AG08396 (cell line): ENCODE measurements at regions not wholly inside any gene's neighbourhood (a gene's known extent, or its start where the extent isn't known, plus 50 kb on each side); places are given as distances from the start of the nearest gene placed in this dataset.

Experiments used
- DNase-seq: peaks from one replicate; pipeline ENCODE4 v3.0.0; 2012; ENCODE audit warnings: low spot score, mixed read lengths

DNA sequence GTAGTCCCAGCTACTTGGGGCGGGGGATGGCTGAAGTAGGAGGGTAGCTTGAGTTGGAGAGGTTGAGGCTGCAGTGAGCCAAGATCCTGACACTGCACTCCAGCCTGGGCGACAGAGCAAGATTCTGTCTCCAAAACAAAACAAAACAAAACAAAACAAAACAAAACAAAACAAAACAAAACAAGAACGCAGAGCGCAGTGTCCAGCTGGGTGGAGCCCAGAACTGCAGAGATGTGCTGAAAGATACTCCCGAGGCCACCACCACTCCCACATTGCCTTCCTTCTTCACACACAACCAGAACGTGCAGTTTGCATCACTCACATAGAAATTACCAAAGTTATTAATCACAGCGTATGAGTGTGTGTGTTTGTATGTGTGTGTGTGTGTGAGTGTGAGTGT lies 222.9 kb upstream of the ASIC2 start:
- no peak for DNase-seq

DNA sequence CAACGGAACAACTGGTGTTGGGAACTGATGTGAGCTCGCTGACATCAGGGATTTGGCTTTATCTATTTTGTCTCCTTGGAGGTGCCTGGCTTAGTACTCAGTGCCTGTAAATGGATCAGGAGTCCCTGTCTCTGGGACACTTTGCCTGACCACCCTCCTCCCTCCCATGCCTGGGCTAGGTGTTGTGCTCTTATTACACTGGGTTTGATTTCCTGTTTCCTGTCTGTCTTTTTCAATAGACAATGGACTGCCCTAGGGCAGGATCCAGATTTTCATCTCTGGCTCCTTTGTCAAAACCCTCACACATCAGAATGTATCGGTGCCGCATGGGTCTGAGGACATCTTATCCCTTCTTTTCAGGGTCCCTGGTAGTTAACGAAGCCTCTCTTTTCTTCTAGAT lies 223.6 kb upstream of the ASIC2 start:
- no peak for DNase-seq

DNA sequence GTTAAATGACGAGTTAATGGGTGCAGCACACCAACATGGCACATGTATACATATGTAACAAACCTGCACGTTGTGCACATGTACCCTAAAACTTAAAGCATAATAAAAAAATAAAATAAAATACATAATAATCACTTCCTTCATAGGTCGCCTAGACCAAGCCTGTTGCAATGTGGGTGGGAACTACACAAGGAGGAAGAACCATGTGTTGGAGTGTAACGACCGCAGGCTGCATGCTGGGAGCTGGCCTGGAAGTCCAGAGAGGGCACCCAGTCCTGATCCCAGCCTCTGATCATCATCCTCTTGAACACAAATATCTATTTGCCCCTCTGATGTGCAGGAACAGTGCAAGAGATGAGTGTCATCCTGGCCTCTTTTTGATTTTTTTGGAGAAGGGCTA lies 224.7 kb upstream of the ASIC2 start:
- DNase-seq = no peak

DNA sequence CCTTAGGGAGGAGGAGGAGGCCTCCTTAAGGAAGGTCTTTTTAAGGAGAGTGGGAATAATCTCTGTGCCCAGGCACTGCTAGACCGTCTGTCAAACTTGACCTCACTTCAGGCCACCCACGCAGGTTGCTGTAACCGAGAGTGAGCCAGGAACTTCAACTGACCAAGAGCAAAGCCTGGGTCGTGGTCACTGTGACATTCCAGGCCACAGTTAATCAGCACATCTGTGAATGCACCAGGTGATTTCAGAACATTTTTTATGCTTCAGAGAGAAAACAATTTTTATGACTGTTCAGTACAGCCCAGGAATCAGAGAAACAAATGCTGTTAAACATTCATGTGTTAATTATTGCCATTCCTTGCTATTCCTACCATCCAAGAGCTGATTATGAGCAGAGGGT lies 226.6 kb upstream of the ASIC2 start:
- DNase-seq = no peak

DNA sequence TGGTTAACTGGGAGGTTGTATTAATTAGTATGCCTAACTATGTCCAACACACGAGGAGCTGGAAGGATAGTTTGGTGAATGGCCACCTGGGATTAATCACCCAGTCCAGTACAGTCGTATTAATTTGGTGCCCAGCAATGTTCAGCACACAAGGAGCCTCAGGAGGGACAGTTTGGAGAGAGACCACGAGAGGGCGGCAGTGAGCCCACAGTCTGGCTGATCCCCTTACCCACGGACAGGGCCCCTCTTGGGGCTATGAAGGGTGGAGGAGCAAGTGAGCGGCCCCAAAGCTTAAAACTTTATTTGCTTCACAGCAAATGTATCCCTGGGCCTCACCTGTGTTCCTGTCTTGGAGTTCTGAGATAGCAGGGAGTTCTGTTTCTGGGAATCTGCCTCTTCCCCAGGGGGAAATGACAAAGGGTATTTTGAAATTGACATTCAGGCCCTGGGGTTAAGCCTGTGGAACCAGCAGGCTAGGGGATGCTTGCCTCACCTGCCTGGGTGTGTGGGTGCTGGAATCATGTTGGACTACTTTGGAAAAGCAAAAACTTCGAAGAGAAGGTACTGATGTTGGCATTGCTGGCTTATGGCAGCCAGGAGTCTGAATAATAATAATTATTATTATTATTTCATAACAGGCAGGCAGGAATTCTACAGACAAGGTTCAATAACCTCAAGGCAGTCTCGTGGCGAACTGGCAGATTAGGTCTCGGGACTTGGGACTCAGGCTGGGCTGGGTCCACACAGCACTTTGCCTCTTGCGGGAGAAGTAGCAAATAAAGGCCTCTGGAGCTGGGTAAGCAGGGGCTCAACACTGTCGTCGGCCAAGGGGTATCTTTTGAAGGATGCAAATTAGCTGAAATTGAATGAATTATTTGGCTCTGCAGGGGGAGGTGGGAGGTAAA lies 227.6 kb upstream of the ASIC2 start:
- DNase-seq = no peak

DNA sequence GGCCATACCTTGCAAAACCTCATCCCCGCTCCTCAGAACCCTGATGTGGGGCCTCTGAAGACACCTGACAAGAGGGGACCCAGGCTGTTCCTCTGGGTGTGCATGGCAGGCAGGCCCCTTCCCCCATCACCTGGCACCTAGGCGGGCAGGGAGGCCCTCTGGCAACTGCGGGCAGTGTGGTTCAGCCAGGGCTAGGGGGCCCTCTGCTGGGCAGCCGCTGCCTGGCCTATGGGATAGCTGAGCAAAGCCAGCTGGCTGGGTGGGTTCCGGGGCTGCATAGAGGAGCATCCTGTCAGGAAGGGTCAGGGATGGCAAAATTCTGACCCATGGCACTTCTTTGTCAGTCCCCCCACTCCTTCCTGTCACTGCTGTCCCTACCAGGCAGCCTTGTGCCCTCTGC lies 228.7 kb upstream of the ASIC2 start:
- DNase-seq = no peak

DNA sequence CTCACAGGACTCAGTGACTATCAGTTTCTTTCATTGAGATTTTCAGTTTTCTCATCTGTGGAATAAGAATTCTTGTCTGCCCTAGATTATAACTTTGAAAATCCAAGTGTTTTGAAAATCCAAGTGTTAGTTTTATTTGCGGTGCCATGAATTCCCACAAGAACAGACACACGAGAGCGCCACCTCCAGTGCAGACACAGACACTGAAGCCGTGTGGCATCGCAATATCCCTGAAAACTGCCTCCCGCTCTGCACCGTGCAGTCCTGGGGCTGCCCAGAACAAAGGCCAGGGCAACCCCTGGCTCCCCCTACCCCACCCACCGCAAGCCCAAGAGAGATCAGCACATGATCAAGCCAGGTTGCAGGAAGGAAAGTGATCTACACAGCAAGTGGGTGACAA lies 229.5 kb upstream of the ASIC2 start:
- no peak for DNase-seq

DNA sequence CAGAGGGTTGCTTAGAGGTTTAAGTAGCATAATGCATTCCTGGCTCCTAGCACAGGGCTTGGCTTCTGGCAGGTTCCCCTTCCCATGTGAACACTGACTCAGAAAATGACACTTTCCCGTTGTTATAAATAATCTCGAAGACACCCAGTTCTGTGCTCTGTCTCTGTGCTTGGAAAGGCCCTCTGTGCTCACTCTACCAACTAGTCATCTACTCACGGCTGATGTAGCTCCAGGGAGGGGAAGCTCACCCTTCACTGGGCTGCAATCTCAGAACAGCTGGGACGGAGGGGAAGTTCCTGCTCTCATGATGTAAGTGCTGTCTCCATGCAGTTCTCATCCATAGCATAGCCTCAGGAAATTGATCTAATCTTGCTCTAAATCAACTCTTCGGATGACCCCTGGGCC lies 230.5 kb upstream of the ASIC2 start:
- DNase-seq = no peak

DNA sequence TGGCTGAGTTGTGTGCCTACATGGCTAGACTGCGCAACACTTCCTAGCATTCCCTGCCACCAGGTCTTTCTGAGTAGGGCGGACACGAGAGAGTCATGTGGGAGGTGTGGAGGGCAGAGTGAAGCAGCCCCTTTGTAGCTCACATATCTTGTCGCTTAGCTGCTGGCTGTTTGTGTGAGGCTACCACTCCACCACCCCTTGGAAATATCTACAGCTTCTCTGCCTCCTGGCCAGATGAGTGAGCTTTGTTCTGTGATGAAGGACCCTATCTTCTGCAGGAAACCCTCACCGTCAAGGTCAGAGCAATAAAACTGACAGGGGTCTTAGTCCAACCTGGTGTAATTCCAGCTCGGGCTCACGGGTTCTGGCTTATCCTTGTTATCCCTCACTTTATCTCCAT lies 232.1 kb upstream of the ASIC2 start:
- DNase-seq = no peak

DNA sequence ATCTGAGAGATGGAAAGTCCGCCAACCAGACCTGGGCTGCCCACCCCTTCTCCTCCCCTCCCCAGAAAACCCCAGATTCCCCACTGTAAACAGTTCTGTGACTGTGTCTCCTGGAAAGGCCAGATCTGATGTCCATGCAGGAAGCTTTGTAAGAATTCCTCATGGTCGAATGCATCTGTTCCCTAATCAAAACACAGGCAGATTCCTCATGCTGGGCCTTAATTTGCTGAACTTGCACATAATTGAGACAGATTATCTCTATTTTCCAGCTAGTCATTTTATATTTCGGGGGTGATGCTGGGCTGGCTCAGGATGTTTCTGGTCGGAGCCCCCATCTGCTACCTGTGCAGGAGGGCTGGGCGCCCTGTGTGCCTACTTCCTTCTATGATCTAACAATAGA lies 233.6 kb upstream of the ASIC2 start:
- DNase-seq = no peak

DNA sequence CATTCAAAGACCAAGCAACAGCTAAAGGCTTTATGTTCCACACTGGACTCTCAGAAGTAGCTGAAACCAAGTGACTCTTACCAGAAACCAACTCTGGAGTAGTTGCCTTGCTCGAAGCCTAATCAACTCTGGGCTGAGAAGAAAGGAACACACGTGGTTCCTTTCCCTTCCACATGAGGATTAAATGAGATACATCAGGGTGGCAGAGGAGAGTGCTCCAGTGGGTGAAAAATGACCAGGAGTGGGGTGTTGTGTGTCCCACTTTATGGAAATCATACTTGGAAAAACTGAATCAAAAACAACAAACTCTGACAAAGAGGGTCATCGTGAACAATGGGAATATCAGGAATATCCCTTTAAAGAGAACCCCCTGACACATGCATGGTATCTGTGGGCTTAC lies 234.2 kb upstream of the ASIC2 start:
- DNase-seq = no peak

DNA sequence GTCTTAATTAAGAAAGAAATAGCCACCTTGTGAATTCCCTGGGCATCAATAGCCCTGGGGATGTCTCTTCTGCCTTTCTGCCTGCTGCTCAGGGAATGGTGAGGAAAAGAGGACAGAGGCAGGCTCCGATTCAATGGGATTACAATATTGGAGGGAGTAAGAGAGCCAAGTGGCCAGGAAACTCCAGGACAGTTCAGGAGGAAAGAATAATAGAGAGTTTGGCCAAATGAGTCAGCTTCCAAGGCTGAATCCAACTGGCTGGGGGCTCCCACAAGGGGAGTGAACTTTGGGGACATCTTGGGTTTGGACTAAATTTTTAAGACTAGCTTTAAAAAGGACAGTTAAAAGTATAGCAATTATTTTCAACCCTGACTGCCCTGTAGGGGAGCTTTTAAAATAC lies 235.8 kb upstream of the ASIC2 start:
- DNase-seq = no peak

DNA sequence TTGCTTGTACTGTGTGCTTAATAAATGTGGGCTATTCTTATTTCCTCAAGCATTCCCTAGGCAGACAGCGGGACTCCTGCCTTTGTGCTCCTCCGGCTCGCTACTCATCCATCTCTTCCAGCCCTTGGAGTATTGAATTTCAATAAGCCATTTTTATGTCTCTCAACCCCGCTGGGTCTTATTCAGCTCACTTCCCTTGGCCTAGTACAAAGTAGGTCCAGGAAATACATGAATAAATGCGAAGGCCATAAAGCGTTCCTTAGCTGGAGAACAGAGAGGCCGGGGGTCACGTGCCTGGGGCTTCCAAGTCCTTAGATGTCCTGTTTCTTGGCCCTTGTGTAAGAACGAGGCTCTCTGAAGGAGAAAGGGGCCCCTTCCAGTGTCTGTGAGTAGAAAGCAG lies 236.7 kb upstream of the ASIC2 start:
- DNase-seq = no peak

DNA sequence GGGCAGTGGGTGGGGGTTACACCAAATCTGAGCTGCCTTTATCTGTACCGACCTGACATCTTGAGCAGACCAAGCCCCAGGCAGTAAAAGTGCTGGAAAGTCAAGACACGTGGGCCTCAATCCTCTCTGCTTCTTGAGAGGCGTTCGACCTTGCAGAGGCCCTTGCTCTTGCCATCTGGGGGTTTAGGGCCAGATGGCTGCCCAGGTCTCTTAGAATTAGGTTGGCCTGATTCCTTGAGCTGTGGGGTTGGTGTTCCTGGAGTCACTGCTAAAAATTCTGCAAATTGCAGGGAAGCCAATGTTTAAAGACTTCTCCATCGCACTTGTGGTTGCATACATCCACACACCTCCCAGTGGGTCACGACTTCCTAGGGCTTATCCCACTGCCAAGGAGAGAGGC lies 238.2 kb upstream of the ASIC2 start:
- DNase-seq = no peak

DNA sequence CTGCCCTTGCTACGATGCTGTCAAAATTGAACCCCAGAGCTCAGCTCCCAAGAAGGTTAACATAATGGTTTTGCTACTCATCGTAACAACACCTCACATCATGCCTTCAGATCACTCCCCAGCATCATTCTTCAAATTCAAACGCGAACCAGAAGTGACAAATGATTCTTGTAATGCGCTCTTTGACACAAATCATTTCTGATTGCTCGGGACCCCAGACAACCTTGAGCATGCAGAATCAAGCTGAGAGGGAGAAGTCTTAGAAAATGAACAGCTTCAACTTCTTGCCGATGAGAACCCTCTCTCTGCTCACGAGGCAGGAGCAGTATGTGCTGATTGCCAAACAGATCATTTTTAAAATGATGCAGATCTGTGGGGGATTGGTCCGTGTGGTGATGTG lies 241.0 kb upstream of the ASIC2 start:
- no peak for DNase-seq

DNA sequence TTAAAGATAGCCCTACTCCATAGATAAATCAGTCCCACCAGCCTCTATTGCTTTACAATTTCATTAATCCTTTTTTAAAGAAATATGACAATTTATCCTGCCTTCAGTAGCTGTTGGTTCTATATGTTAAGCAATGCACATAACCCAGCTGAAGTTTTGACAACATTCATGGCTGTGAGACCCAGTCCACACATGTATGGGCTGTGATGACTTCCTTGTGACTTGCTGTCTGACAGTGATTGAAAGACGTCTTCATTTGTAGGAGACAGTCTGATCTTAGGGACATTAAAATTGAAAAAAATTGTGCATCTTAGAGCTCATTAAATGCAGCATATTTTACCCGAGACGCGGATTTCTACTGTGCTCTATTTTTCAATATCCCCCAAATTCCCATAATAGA lies 252.0 kb upstream of the ASIC2 start:
- no peak for DNase-seq

DNA sequence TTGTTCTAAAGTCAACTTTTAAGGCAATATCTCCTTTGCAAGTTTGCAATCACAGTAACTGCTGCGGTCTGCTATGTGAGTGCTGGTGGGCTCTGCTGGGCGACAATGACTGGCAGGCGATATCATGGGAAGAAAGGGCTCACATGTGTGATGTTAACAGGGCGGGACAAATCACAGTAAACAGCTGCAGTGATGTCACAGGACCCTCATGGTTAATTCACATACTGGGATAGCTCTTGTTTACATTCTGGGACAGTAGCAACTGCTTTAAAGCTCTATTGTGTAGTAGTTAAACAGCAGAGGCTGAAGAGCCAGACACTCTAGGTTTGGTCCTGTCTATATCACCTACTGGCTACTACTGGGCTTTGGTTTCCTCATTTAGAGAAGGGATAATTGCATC lies 257.2 kb upstream of the ASIC2 start:
- DNase-seq = no peak

DNA sequence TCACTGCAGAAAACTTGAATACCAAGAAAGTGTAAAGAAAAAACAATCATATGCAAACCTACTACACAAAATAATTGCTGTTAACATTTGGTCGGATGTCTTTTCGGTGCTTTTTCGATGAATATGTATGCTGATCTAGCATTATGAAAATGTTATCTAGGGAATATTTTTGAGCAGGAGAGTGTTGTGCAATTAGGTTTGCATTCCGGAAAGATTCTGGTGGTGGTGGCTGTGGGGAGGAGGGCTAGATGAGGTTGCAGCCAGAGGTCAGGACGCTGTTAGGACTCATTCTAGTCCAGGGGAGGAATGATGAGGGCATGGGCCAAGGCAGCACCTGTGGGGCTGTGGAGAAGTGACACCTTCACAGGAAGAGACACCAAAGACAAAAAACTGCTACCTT lies 258.0 kb upstream of the ASIC2 start:
- no peak for DNase-seq

DNA sequence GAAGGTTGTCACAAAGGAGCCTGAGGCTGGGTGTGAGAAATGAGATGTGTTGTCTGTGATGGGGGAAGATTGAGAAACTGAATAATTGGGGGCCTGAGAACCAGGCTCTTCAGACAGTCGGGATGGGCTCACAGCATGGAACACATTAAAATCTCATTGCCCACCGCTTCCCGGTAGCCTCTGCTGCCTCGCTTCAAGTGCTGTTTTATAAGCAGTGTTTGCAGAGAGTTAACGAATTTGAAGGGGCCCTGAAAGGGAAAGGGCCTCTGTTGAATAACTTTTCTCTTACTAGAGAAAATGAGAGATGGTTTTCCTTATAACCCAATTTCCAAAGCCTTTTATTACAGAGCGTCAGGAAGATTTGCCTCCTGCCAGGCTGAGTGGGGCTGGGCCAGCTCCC lies 258.8 kb upstream of the ASIC2 start:
- no peak for DNase-seq

DNA sequence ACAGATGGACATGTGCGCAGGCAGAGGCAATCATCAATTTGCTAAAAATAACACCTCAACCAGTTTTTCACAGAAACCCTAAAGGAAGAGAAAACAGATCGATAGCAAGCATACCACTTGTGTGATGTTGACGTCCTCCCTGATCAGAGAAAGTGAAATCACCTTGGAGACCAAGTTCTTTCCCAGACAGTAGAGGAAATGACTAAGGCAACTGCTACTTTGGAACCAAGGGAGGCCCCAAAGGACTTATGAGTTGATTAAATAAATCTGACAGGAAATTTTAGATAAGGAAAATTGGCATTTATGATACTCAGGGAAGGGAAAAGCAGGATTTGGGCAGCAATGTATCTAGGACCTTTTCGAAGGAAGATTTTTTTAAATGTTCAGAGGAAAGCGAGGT lies 267.1 kb upstream of the ASIC2 start:
- DNase-seq = no peak

DNA sequence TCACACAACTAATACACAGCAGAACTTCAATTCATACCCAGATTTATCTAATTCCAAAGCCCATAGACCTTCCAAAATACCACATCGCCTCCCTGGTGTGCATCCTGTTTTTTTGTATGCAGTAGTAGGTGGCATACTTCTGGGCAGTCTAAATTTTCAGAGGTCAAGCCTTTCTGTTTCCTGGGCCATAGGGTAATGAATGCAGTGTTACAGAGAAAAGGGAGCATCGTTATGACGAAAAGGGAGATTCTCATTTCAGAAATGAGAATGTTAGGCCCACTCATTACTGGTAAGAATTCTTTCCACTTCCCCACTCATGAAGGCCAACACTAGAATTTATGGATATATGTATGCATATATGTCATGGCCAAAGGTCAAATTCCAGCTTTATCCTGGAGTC lies 267.8 kb upstream of the ASIC2 start:
- no peak for DNase-seq

DNA sequence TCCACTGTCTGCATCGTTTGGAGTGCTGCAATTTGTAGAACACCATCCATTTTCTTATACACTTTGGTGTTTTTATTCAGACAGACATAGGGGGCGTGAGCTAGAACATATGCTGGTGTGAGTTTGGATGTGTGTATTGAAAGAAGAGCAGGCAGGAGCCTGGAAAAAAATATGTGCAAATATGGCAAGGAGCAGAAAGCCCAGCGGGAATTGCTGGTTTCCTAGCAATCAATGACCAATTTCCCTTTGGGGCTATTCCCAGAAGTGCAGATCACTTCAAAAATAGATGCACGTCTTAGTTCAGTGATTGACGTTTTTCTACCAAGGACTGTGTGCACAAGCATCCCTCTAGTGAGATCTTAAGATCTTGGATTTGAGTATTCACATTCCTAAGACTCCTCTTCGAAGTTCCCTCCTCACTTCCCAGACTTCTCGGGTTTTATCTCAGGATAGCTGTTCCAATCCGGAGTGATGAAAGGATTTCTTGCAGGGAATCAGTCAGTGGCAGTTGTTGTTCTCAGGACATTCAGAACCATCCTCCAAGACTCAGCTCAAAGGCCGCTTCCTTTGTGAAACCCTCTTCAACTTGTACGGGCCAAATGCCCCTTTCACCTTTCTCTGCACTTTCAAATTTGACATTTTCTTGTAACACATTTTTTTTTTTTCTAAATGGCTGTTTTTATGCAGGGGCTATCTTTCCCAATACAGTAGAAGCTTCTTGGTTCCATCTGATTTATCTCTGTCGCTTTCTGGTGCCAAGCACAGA lies 268.7 kb upstream of the ASIC2 start:
- no peak for DNase-seq

DNA sequence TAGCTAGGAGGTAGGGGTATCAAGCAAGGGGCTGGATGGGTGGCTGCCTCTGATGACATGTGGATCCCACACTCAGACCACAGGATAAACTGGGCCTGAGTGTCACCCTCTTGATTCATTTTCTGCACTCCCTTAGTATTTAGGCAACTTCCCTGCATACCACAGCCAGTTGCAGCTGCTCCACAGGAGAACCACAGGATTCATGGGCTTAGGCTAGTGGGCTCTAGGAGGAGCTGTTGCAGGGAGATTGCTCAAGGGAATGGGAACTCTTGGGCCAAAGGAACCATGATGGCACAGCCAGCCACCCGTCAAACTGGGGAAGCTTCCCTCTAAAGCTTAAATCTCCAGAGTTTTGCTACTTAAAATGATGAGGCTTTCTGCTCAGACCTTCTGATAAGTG lies 269.7 kb upstream of the ASIC2 start:
- no peak for DNase-seq

DNA sequence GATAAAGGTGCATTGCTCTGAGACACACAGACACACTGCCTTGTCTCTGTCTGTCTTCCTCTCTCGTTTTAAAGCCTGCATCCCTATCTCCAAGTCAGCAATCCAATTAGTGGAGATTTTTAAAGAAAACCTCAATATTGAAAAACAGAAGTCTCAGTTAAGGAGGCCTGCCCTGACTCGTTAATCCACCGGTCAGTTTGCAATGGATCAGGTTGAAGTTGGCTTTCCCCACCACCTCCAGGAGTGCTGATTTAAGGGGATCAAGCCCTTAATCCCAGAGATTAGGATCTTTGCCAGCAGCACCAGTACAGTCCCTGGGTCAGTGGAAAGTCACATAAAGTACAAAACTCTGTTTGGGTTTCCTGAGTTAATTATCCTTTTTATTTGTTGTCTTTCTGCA lies 271.1 kb upstream of the ASIC2 start:
- no peak for DNase-seq
